Esophagus squamous epithelium (tissue), 4 donors: ENCODE measurements at regions not wholly inside any gene's neighbourhood (a gene's known extent, or its start where the extent isn't known, plus 50 kb on each side); places are given as distances from the start of the nearest gene placed in this dataset.

Experiments used
- POLR2A ChIP-seq, 4 donors: fragments of 450-650 bp; IDR thresholded peaks; one replicate each; pipeline ENCODE4 v1.6.1; 2017; ENCODE audit warnings: antibody characterized with exemption in 4 of 4, mild to moderate bottlenecking in 4 of 4, moderate library complexity in 3 of 4
- TF ChIP-seq, protein P1 (sequence below), 6 experiments: fragments of 450-650 bp in 4 of 6; fragments of 200-600 bp in 2 of 6; sonication (generic) in 2 of 6; IDR thresholded peaks; one replicate each; pipeline ENCODE4 v1.5.1; 2016 to 2019; ENCODE audit warnings: antibody characterized with exemption in 6 of 6, mild to moderate bottlenecking in 4 of 6, moderate library complexity in 4 of 6

DNA sequence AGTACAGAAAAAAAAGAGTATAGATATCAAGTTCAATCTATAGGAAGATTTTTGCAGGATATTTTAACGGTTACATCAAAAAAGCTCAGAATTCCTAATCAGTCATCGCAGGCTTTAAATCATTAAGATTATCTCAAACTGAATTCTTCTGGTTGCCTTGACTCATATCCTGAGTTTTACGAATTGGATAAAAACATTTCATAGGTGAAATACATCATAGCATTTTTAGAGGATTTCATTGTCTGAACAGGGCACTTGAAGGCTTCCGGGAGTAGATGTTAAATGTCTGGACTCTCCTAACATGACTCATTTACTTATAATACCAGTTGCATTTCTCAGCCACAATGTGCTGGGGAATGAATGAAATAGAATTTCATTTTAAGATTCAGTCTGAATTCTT is 2216.6 kb upstream of the RAG2 start:
- TF ChIP-seq, protein P1, sequence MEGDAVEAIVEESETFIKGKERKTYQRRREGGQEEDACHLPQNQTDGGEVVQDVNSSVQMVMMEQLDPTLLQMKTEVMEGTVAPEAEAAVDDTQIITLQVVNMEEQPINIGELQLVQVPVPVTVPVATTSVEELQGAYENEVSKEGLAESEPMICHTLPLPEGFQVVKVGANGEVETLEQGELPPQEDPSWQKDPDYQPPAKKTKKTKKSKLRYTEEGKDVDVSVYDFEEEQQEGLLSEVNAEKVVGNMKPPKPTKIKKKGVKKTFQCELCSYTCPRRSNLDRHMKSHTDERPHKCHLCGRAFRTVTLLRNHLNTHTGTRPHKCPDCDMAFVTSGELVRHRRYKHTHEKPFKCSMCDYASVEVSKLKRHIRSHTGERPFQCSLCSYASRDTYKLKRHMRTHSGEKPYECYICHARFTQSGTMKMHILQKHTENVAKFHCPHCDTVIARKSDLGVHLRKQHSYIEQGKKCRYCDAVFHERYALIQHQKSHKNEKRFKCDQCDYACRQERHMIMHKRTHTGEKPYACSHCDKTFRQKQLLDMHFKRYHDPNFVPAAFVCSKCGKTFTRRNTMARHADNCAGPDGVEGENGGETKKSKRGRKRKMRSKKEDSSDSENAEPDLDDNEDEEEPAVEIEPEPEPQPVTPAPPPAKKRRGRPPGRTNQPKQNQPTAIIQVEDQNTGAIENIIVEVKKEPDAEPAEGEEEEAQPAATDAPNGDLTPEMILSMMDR (IDR thresholded peaks at IDR 0.05) = no peak
- TF ChIP-seq POLR2A (IDR thresholded peaks at IDR 0.05) = no peak
